ENCODE measurements at regions not wholly inside any gene's neighbourhood (a gene's known extent, or its start where the extent isn't known, plus 50 kb on each side); places are given as distances from the start of the nearest gene placed in this dataset.

- Histone ChIP-seq H3K4me3 (no peak overlapping the region), H3K27ac (no peak overlapping the region)
These were observed 72.3 kb downstream of the GMNC start for GRCh38 chr3:190790185-190790584.

- no peak overlapping the region for H3K4me3 ChIP-seq
- no peak overlapping the region for H3K27ac ChIP-seq
These were observed 75.6 kb downstream of the GMNC start for GRCh38 chr3:190786898-190787297.

- no peak overlapping the region for H3K4me3 ChIP-seq
- no peak overlapping the region for H3K27ac ChIP-seq
These were observed 77.4 kb downstream of the GMNC start for GRCh38 chr3:190785047-190785446.

- Histone ChIP-seq H3K4me3 (no peak overlapping the region), H3K27ac (no peak overlapping the region)
These were observed 82.0 kb downstream of the GMNC start for GRCh38 chr3:190780524-190780923.

- H3K4me3 ChIP-seq: no peak overlapping the region
- no peak overlapping the region for H3K27ac ChIP-seq
These were observed 87.9 kb downstream of the GMNC start for GRCh38 chr3:190774633-190775032.

GRCh38 chr3:190773948-190774347 lies 88.5 kb downstream of the GMNC start:
- no peak overlapping the region for H3K4me3 ChIP-seq
- no peak overlapping the region for H3K27ac ChIP-seq

- Histone ChIP-seq H3K4me3 (no peak overlapping the region), H3K27ac (no peak overlapping the region)
These were observed 89.7 kb downstream of the GMNC start for GRCh38 chr3:190772831-190773230.

GRCh38 chr3:190768891-190769290 lies 93.6 kb downstream of the GMNC start:
- H3K27ac ChIP-seq: no peak overlapping the region
- no peak overlapping the region for H3K4me3 ChIP-seq

GRCh38 chr3:190767851-190768250 lies 94.6 kb downstream of the GMNC start:
- Histone ChIP-seq H3K4me3 (no peak overlapping the region), H3K27ac (no peak overlapping the region)

- no peak overlapping the region for H3K4me3 ChIP-seq
These were observed 98.0 kb downstream of the GMNC start for GRCh38 chr3:190764231-190765134.

GRCh38 chr3:190762801-190763200 lies 99.7 kb downstream of the GMNC start:
- Histone ChIP-seq H3K4me3 (no peak overlapping the region), H3K27ac (no peak overlapping the region)

More at GRCh38 chr3:190764231-190765134, 98.0 kb downstream of the GMNC start:
- no peak overlapping the region for H3K27ac ChIP-seq

GRCh38 chr3:190747571-190747970 lies 114.9 kb downstream of the GMNC start:
- Histone ChIP-seq H3K4me3 (no peak overlapping the region), H3K27ac (no peak overlapping the region)

- H3K4me3 ChIP-seq: no peak overlapping the region
- no peak overlapping the region for H3K27ac ChIP-seq
These were observed 115.5 kb downstream of the GMNC start for GRCh38 chr3:190746986-190747385.

GRCh38 chr3:190746531-190746930 lies 116.0 kb downstream of the GMNC start:
- H3K27ac ChIP-seq: no peak overlapping the region

GRCh38 chr3:190741788-190742187 lies 120.7 kb downstream of the GMNC start:
- no peak overlapping the region for H3K27ac ChIP-seq
- no peak overlapping the region for H3K4me3 ChIP-seq

More at GRCh38 chr3:190746531-190746930, 116.0 kb downstream of the GMNC start:
- H3K4me3 ChIP-seq: no peak overlapping the region

GRCh38 chr3:190739641-190740185 lies 122.8 kb downstream of the GMNC start:
- Histone ChIP-seq H3K27ac (no peak overlapping the region), H3K4me3 (no peak overlapping the region)

GRCh38 chr3:190738636-190739155 lies 123.8 kb downstream of the GMNC start:
- H3K27ac ChIP-seq: no peak overlapping the region

GRCh38 chr3:190737446-190737845 lies 125.0 kb downstream of the GMNC start:
- Histone ChIP-seq H3K4me3 (no peak overlapping the region), H3K27ac (no peak overlapping the region)

More at GRCh38 chr3:190738636-190739155, 123.8 kb downstream of the GMNC start:
- H3K4me3 ChIP-seq: no peak overlapping the region

- no peak overlapping the region for H3K27ac ChIP-seq
- no peak overlapping the region for H3K4me3 ChIP-seq
These were observed 128.0 kb downstream of the GMNC start for GRCh38 chr3:190734490-190734889.

- Histone ChIP-seq H3K27ac (no peak overlapping the region), H3K4me3 (no peak overlapping the region)
These were observed 128.8 kb downstream of the GMNC start for GRCh38 chr3:190733591-190734146.

GRCh38 chr3:190731596-190731995 lies 130.9 kb downstream of the GMNC start:
- H3K27ac ChIP-seq: no peak overlapping the region
- no peak overlapping the region for H3K4me3 ChIP-seq

Measured in skin epidermis (tissue), 12 donors.